IPS-15b (cell line): ENCODE measurements at regions not wholly inside any gene's neighbourhood (a gene's known extent, or its start where the extent isn't known, plus 50 kb on each side); places are given as distances from the start of the nearest gene placed in this dataset.

Experiments
- H3K27me3 ChIP-seq: one replicate; pipeline ENCODE4 v1.6.1; 2013; ENCODE audit warnings: low read length; ENCODE audit not compliant: control insufficient read depth, insufficient read depth
- H3K36me3 ChIP-seq: one replicate; pipeline ENCODE4 v1.6.1; 2013; ENCODE audit warnings: low read length; ENCODE audit not compliant: control insufficient read depth, insufficient read depth
- H3K4me1 ChIP-seq: one replicate; pipeline ENCODE4 v1.6.1; 2013; ENCODE audit warnings: mild to moderate bottlenecking, low read length; ENCODE audit not compliant: control insufficient read depth, insufficient read depth
- H3K4me3 ChIP-seq: one replicate; pipeline ENCODE4 v1.5.1; 2013; ENCODE audit warnings: low read depth, low read length
- H3K9ac ChIP-seq: one replicate; pipeline ENCODE4 v1.6.1; 2013; ENCODE audit warnings: low read depth, mild to moderate bottlenecking, low read length
- H3K9me3 ChIP-seq: one replicate; pipeline ENCODE4 v1.6.1; 2013; ENCODE audit warnings: mild to moderate bottlenecking, low read length; ENCODE audit not compliant: control insufficient read depth, insufficient read depth

DNA sequence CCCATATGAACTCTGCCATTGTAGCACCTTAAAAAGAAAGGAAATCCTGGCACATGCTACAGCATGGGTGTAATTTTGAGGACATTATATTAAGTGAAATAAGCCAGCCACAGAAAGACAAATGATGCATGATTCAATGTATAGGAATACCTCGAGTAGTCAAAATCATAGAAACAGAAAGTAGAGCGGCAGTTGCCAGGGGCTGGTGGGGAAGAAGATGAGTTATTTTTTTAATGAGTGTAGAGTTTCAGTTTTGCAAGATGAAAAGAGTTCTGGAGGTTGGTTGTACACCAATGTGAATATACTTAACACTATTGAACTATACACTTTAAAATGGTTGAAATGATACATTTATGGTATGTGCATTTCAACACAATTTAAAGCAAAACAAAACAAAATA is 133.0 kb downstream of the ZDHHC21 start:
- Histone ChIP-seq H3K4me1 (peaks cover 16% of the 10 kb centered on the region), H3K36me3 (no peaks in the 10 kb centered on the region), H3K4me3 (no peak overlapping the region), H3K27me3 (no peaks in the 10 kb centered on the region), H3K9me3 (no peaks in the 10 kb centered on the region), H3K9ac (no peak overlapping the region)

DNA sequence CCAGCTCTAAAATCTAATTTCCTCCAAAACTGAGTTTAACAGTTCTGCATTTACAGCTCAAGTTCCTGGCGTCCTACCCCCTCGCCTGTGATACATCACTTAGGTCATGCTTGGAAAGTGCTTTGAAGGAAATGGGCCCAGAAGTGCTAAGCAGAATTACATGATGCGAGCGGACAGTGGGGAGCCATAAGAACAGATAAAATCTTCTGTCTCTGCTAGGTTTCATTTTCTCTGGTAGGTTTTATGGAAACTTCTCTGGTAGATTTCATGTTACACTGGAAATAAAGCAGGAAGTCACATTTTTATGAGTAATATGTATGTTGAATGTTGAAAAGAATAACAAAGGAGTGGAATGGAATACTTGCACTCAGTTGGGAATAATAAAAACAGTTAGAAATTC is 138.3 kb downstream of the ZDHHC21 start:
- Histone ChIP-seq H3K9ac (no peak overlapping the region), H3K36me3 (no peaks in the 10 kb centered on the region), H3K4me1 (no peaks in the 10 kb centered on the region), H3K4me3 (no peak overlapping the region), H3K27me3 (no peaks in the 10 kb centered on the region), H3K9me3 (no peaks in the 10 kb centered on the region)

DNA sequence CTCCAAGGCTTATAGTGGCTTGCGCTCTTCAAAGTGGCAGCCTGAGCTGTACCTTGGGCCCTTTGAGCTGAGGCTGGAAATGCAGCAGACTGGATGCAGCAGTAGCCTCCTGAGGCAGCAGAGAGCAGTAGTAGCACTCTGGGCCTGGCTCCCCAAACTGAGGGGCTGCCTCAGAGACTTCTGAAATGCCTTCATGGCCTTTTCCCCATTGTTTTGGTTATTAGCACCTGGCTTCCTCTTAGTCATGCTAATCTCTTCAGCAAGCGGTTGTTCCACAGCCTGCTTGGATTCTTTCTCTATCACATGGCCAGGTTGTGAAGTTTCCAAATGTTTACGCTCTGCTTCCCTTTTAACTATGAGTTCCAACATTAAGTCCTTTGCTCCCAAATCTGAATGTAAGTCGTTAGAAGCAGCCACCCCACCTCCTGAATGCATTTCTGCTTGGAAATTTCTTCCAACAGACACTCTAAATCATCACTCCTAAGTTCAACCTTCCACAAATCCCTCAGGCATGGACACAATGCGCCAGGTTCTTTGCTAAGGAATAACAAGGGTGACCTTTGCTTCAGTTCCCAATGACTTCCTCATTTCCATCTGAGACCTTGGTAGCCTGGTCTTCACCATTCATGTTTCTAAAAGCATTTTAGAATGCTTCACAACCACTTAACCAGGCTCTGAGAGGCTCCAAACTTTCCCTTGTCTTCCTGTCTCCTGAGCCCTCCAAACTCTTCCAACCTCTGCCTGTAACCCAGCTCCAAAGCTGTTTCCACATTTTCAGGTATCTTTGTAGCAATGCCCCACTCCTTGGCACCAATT is 145.8 kb downstream of the ZDHHC21 start:
- Histone ChIP-seq H3K9me3 (no peaks in the 10 kb centered on the region), H3K36me3 (no peaks in the 10 kb centered on the region), H3K27me3 (no peaks in the 10 kb centered on the region), H3K4me1 (peaks cover 17% of the 10 kb centered on the region), H3K4me3 (peak overlapping the region; percentile 10), H3K9ac (peak overlapping the region; percentile 41)

DNA sequence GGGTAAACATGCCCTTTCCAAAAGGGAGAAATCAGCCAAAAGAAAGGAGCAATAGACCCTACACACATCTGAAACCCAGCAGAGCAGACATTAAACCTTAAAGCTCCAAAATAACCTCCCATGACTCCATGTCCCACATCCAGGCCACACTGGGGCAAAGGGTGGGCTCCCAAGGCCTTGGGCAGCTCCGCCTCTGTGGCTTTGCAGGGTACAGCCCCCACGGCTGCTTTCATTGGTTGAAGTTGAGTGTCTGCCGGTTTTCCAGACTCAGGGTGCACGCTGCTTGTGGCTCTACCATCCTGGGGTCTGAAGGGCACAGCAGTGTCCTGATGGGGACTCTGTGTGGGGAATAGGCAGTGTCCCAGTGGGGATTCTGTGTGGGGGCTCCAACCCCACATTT is 146.5 kb downstream of the ZDHHC21 start:
- H3K27me3 ChIP-seq, result no peaks in the 10 kb centered on the region
- peak overlapping the region; percentile 41 for H3K9ac ChIP-seq
- H3K4me1 ChIP-seq, result peaks cover 24% of the 10 kb centered on the region
- H3K36me3 ChIP-seq, result no peaks in the 10 kb centered on the region
- H3K9me3 ChIP-seq, result no peaks in the 10 kb centered on the region
- H3K4me3 ChIP-seq, result no peak overlapping the region

DNA sequence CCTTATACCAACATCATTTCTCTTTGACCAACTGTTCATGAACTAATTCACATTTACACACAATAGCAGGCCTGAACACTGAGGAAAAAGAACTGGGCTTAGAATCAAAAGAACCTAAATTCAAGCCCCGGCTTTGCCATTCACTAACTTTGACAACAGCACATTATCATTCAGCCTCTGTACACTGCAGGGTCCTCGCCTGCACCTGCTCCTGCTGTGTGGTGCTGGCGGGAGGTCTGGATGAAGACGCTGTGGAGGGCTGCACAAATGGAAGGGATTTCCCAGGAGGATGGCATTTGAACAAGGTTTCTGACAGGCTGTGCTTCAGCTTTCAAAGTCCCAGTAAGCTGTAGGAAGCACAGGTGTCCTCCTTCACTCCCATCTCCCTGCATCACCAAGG is 151.2 kb downstream of the ZDHHC21 start:
- Histone ChIP-seq H3K9me3 (no peaks in the 10 kb centered on the region), H3K4me3 (no peak overlapping the region), H3K9ac (no peak overlapping the region), H3K36me3 (no peaks in the 10 kb centered on the region), H3K4me1 (peaks cover 18% of the 10 kb centered on the region), H3K27me3 (no peaks in the 10 kb centered on the region)

DNA sequence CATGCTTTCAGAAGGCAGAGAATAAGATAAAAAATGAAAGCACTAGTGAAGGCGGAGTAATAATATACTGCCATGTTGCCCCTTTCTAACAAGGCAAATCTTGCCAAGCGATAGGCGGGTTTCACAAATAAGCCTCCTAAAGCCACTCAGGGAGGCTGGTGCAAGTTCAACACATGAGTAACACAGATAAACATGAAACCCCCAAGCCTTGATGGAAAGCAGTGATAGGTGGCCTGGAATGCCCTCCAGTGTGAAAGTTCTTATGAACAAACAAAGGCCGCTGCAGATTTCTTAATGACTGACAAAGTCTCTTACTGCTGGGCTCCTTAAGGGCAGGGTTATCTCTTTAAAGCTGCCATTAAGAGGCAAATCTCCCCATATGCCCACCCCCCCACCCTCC is 154.7 kb downstream of the ZDHHC21 start:
- Histone ChIP-seq H3K4me3 (no peak overlapping the region), H3K9ac (no peak overlapping the region)

DNA sequence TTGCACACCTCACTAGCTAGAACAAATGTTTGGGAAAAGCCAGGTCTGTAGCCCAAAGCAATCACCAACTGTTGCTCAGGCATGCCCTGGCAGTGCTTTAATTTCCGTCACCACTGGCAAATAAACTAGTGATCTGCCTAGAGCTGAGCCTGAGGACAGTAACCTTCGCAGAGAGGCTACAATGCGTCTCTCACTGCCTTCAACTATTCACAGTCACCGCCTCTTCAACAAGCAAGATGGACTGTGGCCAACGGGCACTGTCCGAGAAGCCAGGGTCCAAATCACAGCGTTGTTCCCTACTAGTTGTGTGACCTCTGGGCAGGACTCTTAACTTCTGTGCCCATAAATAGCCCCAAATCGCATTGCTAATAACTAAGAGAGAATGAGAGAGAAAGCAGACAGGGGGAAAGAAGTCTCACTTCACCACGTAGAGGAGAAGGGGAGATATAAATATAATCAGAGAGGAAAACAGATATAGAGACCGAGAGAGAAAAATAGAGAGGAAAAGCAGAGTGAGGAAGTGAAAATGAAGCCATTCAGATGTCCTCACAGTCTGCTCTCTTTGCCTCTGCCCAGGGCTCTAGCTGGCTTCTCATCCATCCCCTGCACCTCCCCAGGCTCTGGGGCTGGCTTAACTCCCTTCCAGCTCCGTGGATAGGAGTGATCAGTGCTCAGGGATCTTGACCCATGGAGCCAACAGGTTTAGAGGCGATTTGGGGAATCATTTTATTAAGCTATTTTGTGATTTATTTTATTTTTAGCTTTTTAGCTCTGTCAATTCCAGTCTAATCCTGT is 157.9 kb downstream of the ZDHHC21 start:
- H3K4me3 ChIP-seq, result no peak overlapping the region
- peaks cover 16% of the 10 kb centered on the region for H3K4me1 ChIP-seq

More for the DNA sequence above, 154.7 kb downstream of the ZDHHC21 start:
- Histone ChIP-seq H3K36me3 (no peaks in the 10 kb centered on the region), H3K9me3 (no peaks in the 10 kb centered on the region), H3K27me3 (no peaks in the 10 kb centered on the region), H3K4me1 (peaks cover 15% of the 10 kb centered on the region)

DNA sequence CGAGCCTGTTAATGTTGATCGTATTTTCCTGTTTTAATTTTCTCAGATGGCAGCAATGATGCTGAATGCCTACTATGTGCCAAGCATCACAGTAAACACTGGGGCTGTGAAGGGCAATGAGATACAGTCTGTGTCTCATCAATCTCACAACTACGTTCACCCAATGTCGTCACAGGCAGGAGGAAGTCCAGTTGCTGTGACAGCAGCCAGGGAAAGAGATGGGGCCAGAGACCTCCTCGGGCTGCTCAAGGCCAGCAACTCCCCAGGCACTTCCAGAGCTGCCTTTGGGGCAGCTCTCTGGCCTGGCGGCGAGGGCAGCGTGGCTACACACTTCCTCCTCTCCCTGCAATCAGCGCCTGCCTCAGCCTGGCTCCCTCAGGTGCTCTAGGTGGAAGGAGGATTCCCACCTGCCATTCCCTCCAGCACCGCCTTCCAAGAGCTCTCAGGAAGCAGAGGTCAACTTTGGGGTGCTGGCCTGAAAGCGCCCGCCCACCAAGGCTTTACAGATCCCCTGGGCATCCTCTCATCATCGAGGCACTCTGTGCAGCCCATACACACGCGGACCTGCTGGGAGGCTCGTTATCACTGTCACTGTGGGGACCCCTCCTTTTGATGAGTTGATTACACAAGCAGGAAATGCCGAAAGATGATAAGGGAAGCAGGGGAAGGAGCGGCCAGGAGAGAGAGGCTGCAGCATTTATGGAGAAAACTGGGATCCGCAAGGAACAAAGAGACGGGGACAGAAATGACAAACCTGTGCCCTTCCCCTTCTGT is 159.2 kb downstream of the ZDHHC21 start:
- H3K36me3 ChIP-seq, result no peaks in the 10 kb centered on the region
- no peak overlapping the region for H3K4me3 ChIP-seq

More for the DNA sequence above, 157.9 kb downstream of the ZDHHC21 start:
- Histone ChIP-seq H3K27me3 (no peaks in the 10 kb centered on the region), H3K9me3 (no peaks in the 10 kb centered on the region), H3K9ac (no peak overlapping the region), H3K36me3 (no peaks in the 10 kb centered on the region)

DNA sequence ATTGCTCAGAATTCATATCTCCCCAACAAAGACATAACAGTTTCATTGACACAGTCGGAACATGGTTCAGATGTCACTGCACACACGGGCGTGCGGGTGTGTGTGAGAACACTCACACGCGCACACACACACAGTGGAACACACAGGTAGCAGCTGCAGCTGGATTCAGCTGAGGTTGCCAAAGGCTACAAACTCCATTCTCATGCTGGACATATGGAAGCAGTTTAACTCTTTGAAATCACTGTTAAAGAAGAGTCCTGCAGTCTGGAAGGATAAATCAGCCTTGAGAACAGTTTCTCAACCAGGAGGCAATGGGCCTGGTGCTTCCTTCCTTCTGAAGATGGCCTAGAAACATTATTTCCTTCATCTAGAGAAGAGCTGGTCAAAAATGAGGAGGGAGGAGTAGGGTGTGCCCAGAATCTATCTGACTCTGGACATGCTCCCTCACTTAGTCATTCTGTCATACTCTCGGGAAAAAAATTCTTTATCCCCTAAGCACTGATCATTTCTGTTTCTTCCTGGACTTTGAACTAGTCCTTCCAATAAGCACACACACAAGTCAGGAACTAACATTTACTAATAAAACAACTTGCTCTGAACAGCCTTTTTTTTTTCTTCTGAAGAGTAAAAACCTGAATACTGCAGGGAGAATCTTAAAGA is 160.6 kb downstream of the ZDHHC21 start:
- Histone ChIP-seq H3K9me3 (no peaks in the 10 kb centered on the region), H3K36me3 (no peaks in the 10 kb centered on the region), H3K27me3 (no peaks in the 10 kb centered on the region), H3K4me1 (peaks cover 22% of the 10 kb centered on the region), H3K9ac (no peak overlapping the region), H3K4me3 (no peak overlapping the region)

More for the DNA sequence above, 159.2 kb downstream of the ZDHHC21 start:
- Histone ChIP-seq H3K27me3 (no peaks in the 10 kb centered on the region), H3K9me3 (no peaks in the 10 kb centered on the region), H3K9ac (no peak overlapping the region), H3K4me1 (peaks cover 22% of the 10 kb centered on the region)

DNA sequence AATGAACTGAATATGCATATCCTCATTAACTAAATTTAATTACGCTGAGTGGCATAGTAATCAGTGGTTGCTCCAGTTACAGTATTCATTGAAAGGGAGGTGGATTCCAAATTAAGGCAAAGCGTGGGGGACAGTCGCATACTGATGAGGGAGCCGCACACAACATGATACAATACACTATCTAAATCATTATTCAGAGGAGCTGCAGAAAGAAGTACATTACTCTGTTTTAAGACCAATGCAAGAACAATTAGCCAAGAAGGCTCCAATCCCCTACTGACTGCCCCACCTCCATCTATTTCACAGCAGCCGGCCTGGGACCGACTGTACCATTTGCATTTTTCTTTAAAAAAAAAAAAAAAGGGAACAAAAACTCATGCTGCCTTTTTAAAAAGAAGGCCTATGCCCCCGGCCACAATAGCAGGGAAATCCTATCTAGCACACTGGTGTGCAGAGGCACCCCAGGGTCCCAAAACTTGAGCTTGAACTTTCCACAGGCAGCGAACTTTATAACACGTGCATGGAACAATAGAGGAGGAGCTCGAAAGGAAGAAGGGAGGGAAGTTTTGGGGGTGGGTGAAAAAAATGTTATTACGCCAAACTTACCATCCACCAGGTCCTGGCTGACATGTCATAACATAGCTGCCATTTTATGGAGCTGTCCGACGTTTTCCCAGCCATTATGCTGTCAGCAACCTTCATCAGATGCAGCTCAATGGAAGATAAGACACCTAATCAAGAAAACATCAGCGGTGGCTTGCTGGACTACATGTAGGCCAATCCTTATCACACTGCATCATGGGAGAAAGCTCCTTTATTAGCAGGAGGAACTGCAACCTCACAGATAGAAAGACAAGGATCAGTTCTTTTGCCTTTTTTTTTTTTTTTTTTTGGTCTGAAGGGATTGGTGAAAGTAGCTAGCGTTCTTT is 161.6 kb downstream of the ZDHHC21 start:
- no peaks in the 10 kb centered on the region for H3K27me3 ChIP-seq
- no peak overlapping the region for H3K4me3 ChIP-seq
- H3K4me1 ChIP-seq, result peaks cover 22% of the 10 kb centered on the region
- no peaks in the 10 kb centered on the region for H3K36me3 ChIP-seq
- no peaks in the 10 kb centered on the region for H3K9me3 ChIP-seq
- H3K9ac ChIP-seq, result no peak overlapping the region
